Neural progenitor cell (in vitro differentiated cells): ENCODE measurements at regions not wholly inside any gene's neighbourhood (a gene's known extent, or its start where the extent isn't known, plus 50 kb on each side); places are given as distances from the start of the nearest gene placed in this dataset.

Experiments
- DNase-seq: peaks from one replicate; pipeline ENCODE4 v3.0.0-alpha.2; 2016; ENCODE audit warnings: low spot score
- H2AFZ ChIP-seq: fragments of 200-600 bp; sonication (generic); replicated peaks from 2 replicates; pipeline ENCODE4 v1.6.1; 2016; ENCODE audit warnings: antibody characterized with exemption
- H3F3A ChIP-seq: fragments of 200-600 bp; sonication (generic); 2 replicates; pipeline ENCODE4 v1.6.1; 2016; ENCODE audit warnings: antibody characterized with exemption, low read depth
- H3K27ac ChIP-seq: fragments of 200-600 bp; sonication (generic); 2 replicates; pipeline ENCODE4 v1.5.1; 2016; ENCODE audit warnings: mild to moderate bottlenecking
- H3K27me3 ChIP-seq: fragments of 200-600 bp; sonication (generic); 2 replicates; pipeline ENCODE4 v1.6.1; 2016; ENCODE audit warnings: mild to moderate bottlenecking, moderate library complexity
- H3K36me3 ChIP-seq: fragments of 200-600 bp; sonication (generic); 2 replicates; pipeline ENCODE4 v1.5.1; 2016
- H3K4me1 ChIP-seq: fragments of 200-600 bp; sonication (generic); 2 replicates; pipeline ENCODE4 v1.6.1; 2016; ENCODE audit warnings: mixed run types
- H3K4me2 ChIP-seq: fragments of 200-600 bp; sonication (generic); 2 replicates; pipeline ENCODE4 v1.6.1; 2016
- H3K4me3 ChIP-seq: fragments of 200-600 bp; sonication (generic); 2 replicates; pipeline ENCODE4 v1.5.1; 2016
- H3K79me2 ChIP-seq: fragments of 200-600 bp; sonication (generic); 2 replicates; pipeline ENCODE4 v1.6.1; 2016; ENCODE audit warnings: low read depth
- H3K9ac ChIP-seq: fragments of 200-600 bp; sonication (generic); 2 replicates; pipeline ENCODE4 v1.6.1; 2016
- H3K9me3 ChIP-seq: fragments of 200-600 bp; sonication (generic); 2 replicates; pipeline ENCODE4 v1.5.1; 2016; ENCODE audit warnings: low read depth
- H4K20me1 ChIP-seq: fragments of 200-600 bp; sonication (generic); 2 replicates; pipeline ENCODE4 v1.6.1; 2016; ENCODE audit warnings: low read depth
- H3K27ac Mint-ChIP-seq: 3 replicates; pipeline ENCODE4 v1.8.0; 2021; ENCODE audit warnings: mixed read lengths
- H3K27me3 Mint-ChIP-seq: 2 replicates; pipeline ENCODE4 v1.8.0; 2022; ENCODE audit warnings: low read depth, mild to moderate bottlenecking, inconsistent platforms, moderate library complexity, mixed read lengths; ENCODE audit not compliant: insufficient read depth
- H3K36me3 Mint-ChIP-seq: 3 replicates; pipeline ENCODE4 v1.8.0; 2021; ENCODE audit warnings: mixed read lengths
- H3K4me1 Mint-ChIP-seq: 3 replicates; pipeline ENCODE4 v1.8.0; 2021; ENCODE audit warnings: mixed read lengths
- H3K4me3 Mint-ChIP-seq: 3 replicates; pipeline ENCODE4 v1.8.0; 2021; ENCODE audit warnings: mild to moderate bottlenecking, moderate library complexity, mixed read lengths
- H3K9me3 Mint-ChIP-seq: 3 replicates; pipeline ENCODE4 v1.8.0; 2020; ENCODE audit warnings: mixed read lengths
- EZH2 ChIP-seq: fragments of 200-600 bp; sonication (generic); IDR thresholded peaks from 2 replicates; pipeline ENCODE4 v1.6.1; 2017; ENCODE audit warnings: antibody characterized with exemption, mild to moderate bottlenecking, moderate library complexity
- EZH2phosphoT487 ChIP-seq: fragments of 200-600 bp; sonication (generic); IDR thresholded peaks from 2 replicates; pipeline ENCODE4 v1.6.1; 2017; ENCODE audit warnings: antibody characterized with exemption
- TF ChIP-seq, protein P1 (sequence below): fragments of 200-600 bp; sonication (generic); IDR thresholded peaks from 2 replicates; pipeline ENCODE4 v1.5.1; 2017; ENCODE audit warnings: antibody characterized with exemption, mild to moderate bottlenecking

DNA sequence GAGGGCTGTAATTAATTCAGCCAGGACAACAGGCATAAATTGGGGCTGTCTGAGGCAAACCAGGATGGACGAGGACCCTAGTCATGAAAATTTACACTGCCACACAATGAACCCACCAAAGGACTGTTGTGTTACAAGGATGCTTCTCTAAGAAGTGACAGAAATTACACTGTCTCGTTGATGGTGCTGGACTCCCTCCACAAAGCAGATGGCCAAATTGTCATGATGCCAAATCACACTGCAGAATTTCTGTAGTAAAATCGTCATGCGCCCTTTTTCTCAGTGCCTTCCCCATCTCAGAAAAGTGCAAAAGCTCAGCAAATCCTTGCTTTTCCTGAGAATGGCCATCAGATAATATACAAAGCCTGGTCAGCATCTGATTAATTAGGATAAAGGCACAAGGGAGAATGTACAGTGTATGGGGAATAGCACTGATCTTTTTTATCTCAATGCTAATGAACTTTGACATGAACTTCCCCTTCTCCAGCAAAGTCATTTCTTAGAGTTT is 545.8 kb downstream of the CSNK1G3 start:
- Mint-ChIP-seq H3K4me3 (no peak overlapping the region), H3K27me3 (peaks cover 2% of the 10 kb centered on the region), H3K27ac (no peak overlapping the region), H3K4me1 (peaks cover 5% of the 10 kb centered on the region), H3K9me3 (peaks cover under 1% of the 10 kb centered on the region), H3K36me3 (no peaks in the 10 kb centered on the region)
- Histone ChIP-seq H3K9ac (no peak overlapping the region), H3K36me3 (no peaks in the 10 kb centered on the region), H4K20me1 (no peaks in the 10 kb centered on the region), H3F3A (no peaks in the 10 kb centered on the region), H3K27me3 (no peaks in the 10 kb centered on the region), H3K4me2 (no peak overlapping the region), H3K4me3 (no peak overlapping the region), H3K27ac (no peak overlapping the region), H3K4me1 (no peaks in the 10 kb centered on the region), H3K79me2 (no peaks in the 10 kb centered on the region), H3K9me3 (no peaks in the 10 kb centered on the region), H2AFZ (no peak overlapping the region)
- DNase-seq: no peak
- no peak for TF ChIP-seq EZH2phosphoT487
- no peak for TF ChIP-seq EZH2
- TF ChIP-seq, protein P1, sequence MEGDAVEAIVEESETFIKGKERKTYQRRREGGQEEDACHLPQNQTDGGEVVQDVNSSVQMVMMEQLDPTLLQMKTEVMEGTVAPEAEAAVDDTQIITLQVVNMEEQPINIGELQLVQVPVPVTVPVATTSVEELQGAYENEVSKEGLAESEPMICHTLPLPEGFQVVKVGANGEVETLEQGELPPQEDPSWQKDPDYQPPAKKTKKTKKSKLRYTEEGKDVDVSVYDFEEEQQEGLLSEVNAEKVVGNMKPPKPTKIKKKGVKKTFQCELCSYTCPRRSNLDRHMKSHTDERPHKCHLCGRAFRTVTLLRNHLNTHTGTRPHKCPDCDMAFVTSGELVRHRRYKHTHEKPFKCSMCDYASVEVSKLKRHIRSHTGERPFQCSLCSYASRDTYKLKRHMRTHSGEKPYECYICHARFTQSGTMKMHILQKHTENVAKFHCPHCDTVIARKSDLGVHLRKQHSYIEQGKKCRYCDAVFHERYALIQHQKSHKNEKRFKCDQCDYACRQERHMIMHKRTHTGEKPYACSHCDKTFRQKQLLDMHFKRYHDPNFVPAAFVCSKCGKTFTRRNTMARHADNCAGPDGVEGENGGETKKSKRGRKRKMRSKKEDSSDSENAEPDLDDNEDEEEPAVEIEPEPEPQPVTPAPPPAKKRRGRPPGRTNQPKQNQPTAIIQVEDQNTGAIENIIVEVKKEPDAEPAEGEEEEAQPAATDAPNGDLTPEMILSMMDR: no peak

GRCh38 chr5:124056991-124057723 is 545.2 kb downstream of the CSNK1G3 start:
- H3K27me3 ChIP-seq: no peaks in the 10 kb centered on the region
- TF ChIP-seq EZH2phosphoT487 (no peak), EZH2 (no peak)
- TF ChIP-seq, protein P1: no peak
- H3K4me2 ChIP-seq: no peak overlapping the region
- H3K4me1 ChIP-seq: peaks cover 4% of the 10 kb centered on the region
- peaks cover 10% of the 10 kb centered on the region for H3K4me1 Mint-ChIP-seq
- no peaks in the 10 kb centered on the region for H3K9me3 Mint-ChIP-seq
- no peaks in the 10 kb centered on the region for H3K9me3 ChIP-seq
- no peak overlapping the region for H3K27ac Mint-ChIP-seq
- H3K4me3 ChIP-seq: no peak overlapping the region
- peaks cover 3% of the 10 kb centered on the region for H3F3A ChIP-seq
- no peak overlapping the region for H3K4me3 Mint-ChIP-seq
- H3K27ac ChIP-seq: no peak overlapping the region
- H3K79me2 ChIP-seq: no peaks in the 10 kb centered on the region
- H3K36me3 Mint-ChIP-seq: no peaks in the 10 kb centered on the region
- no peak overlapping the region for H3K9ac ChIP-seq
- DNase-seq: no peak
- no peaks in the 10 kb centered on the region for H3K36me3 ChIP-seq
- H2AFZ ChIP-seq: no peak overlapping the region
- H3K27me3 Mint-ChIP-seq: peaks cover under 1% of the 10 kb centered on the region
- H4K20me1 ChIP-seq: no peaks in the 10 kb centered on the region

GRCh38 chr5:124056326-124056990 is 544.5 kb downstream of the CSNK1G3 start:
- Histone ChIP-seq H3K36me3 (no peaks in the 10 kb centered on the region), H4K20me1 (no peaks in the 10 kb centered on the region), H3F3A (peaks cover 9% of the 10 kb centered on the region), H3K4me2 (no peak overlapping the region), H3K79me2 (no peaks in the 10 kb centered on the region), H3K27ac (no peak overlapping the region), H3K9ac (no peak overlapping the region), H3K4me3 (no peak overlapping the region), H2AFZ (no peak overlapping the region), H3K27me3 (no peaks in the 10 kb centered on the region), H3K9me3 (no peaks in the 10 kb centered on the region), H3K4me1 (peaks cover 11% of the 10 kb centered on the region)
- TF ChIP-seq, protein P1: no peak
- no peak for TF ChIP-seq EZH2
- no peak for TF ChIP-seq EZH2phosphoT487
- no peaks in the 10 kb centered on the region for H3K27me3 Mint-ChIP-seq
- no peak overlapping the region for H3K27ac Mint-ChIP-seq
- DNase-seq: no peak
- H3K36me3 Mint-ChIP-seq: no peaks in the 10 kb centered on the region
- H3K4me3 Mint-ChIP-seq: no peak overlapping the region
- H3K9me3 Mint-ChIP-seq: no peaks in the 10 kb centered on the region
- peaks cover 13% of the 10 kb centered on the region for H3K4me1 Mint-ChIP-seq
